ENCODE measurements at regions not wholly inside any gene's neighbourhood (a gene's known extent, or its start where the extent isn't known, plus 50 kb on each side); places are given as distances from the start of the nearest gene placed in this dataset.

GRCh38 chr10:36271627-36272340, 629.7 kb upstream of the FZD8 start:
- Histone ChIP-seq H3K9me3 (peaks cover 0 to 16% of the 10 kb centered on the region in 2 donors), H3K36me3 (no peaks in the 10 kb centered on the region), H3K4me1 (no peaks in the 10 kb centered on the region), H3K27me3 (no peaks in the 10 kb centered on the region), H3K4me3 (no peak overlapping the region), H3K27ac (no peak overlapping the region)
- no peak for DNase-seq
- no peak for TF ChIP-seq CTCF (IDR thresholded peaks at IDR 0.05)
- intact Hi-C loops (cut with DNase I) = no loop called here
- no peak for ATAC-seq

GRCh38 chr10:36269222-36269621, 627.1 kb upstream of the FZD8 start:
- no peaks in the 10 kb centered on the region for H3K27me3 ChIP-seq
- no peak overlapping the region for H3K27ac ChIP-seq
- peaks cover 0 to 4% of the 10 kb centered on the region in 2 donors for H3K9me3 ChIP-seq
- no peaks in the 10 kb centered on the region for H3K36me3 ChIP-seq
- TF ChIP-seq CTCF (IDR thresholded peaks at IDR 0.05) = no peak
- H3K4me1 ChIP-seq = no peaks in the 10 kb centered on the region
- H3K4me3 ChIP-seq = no peak overlapping the region
- intact Hi-C loops (cut with DNase I) = no loop called here
- ATAC-seq (no peak), DNase-seq (no peak)

GRCh38 chr10:36266923-36267322, 624.8 kb upstream of the FZD8 start:
- H3K36me3 ChIP-seq = no peaks in the 10 kb centered on the region
- H3K4me1 ChIP-seq = no peaks in the 10 kb centered on the region
- ATAC-seq (no peak), DNase-seq (no peak)
- H3K9me3 ChIP-seq = peaks cover 0 to 6% of the 10 kb centered on the region in 2 donors
- no peak overlapping the region for H3K4me3 ChIP-seq
- no peak overlapping the region for H3K27ac ChIP-seq
- intact Hi-C loops (cut with DNase I) = no loop called here
- TF ChIP-seq CTCF (IDR thresholded peaks at IDR 0.05) = no peak
- H3K27me3 ChIP-seq = no peaks in the 10 kb centered on the region

- no peak for ATAC-seq
- intact Hi-C loops (cut with DNase I) = no loop called here
- Histone ChIP-seq H3K27me3 (no peaks in the 10 kb centered on the region), H3K27ac (no peak overlapping the region), H3K4me1 (no peaks in the 10 kb centered on the region), H3K9me3 (peaks cover 0 to 6% of the 10 kb centered on the region in 2 donors), H3K4me3 (no peak overlapping the region), H3K36me3 (no peaks in the 10 kb centered on the region)
- no peak for DNase-seq
- no peak for TF ChIP-seq CTCF (IDR thresholded peaks at IDR 0.05)
Measured at GRCh38 chr10:36265741-36266140, 623.6 kb upstream of the FZD8 start.

- H3K4me1 ChIP-seq = no peaks in the 10 kb centered on the region
- H3K27me3 ChIP-seq = no peaks in the 10 kb centered on the region
- intact Hi-C loops (cut with DNase I) = no loop called here
- H3K27ac ChIP-seq = no peak overlapping the region
- DNase-seq (no peak), ATAC-seq (no peak)
- no peak for TF ChIP-seq CTCF (IDR thresholded peaks at IDR 0.05)
- no peak overlapping the region for H3K4me3 ChIP-seq
- H3K36me3 ChIP-seq = no peaks in the 10 kb centered on the region
- H3K9me3 ChIP-seq = peaks cover 0 to 6% of the 10 kb centered on the region in 2 donors
Measured at GRCh38 chr10:36263871-36264270, 621.8 kb upstream of the FZD8 start.

All from left lung (tissue), 4 donors.